Ovary (tissue), 3 donors: ENCODE measurements at regions not wholly inside any gene's neighbourhood (a gene's known extent, or its start where the extent isn't known, plus 50 kb on each side); places are given as distances from the start of the nearest gene placed in this dataset.

ENCODE experiments used
- CTCF ChIP-seq, 3 donors: fragments of 450-650 bp in 2 of 3; fragments of 200-600 bp in 1 of 3; IDR thresholded peaks; one replicate each; pipeline versions ENCODE4 v1.5.1 to v1.8.0; 2016 to 2022; ENCODE audit warnings: antibody characterized with exemption in 3 of 3, mild to moderate bottlenecking in 1 of 3
- EP300 ChIP-seq: sonication (generic); formaldehyde crosslinking; IDR thresholded peaks from one replicate; pipeline ENCODE4 v1.6.1; 2017; ENCODE audit warnings: antibody characterized with exemption
- POLR2A ChIP-seq: fragments of 450-650 bp; IDR thresholded peaks from one replicate; pipeline ENCODE4 v1.6.1; 2017; ENCODE audit warnings: antibody characterized with exemption, mild to moderate bottlenecking, moderate library complexity
- donor health status: DM: no; HTN: no; CAD: no.

DNA sequence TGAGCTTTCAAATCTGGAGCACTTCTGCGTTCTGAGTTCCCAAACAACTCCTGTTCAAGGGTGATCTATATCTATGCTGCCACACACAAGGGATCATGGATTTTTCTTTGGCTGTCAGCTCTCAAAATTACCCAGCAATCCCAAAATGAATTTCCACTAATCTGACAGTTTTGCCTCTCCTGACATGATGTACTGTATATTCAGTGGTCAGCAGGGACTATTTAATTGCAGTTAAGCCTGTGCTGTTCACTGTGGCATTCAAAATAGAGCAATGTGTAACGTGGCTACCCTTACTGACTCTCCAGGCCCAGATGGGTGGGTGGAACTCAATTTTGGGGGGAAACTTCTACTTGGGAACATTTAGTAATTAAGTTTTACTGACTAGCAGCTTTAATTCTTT is 283.8 kb upstream of the TSHZ2 start:
- TF ChIP-seq POLR2A (no peak), CTCF (IDR thresholded peaks at IDR 0.05) (no peak), EP300 (no peak)
